Chondrocyte (in vitro differentiated cells): ENCODE measurements at regions not wholly inside any gene's neighbourhood (a gene's known extent, or its start where the extent isn't known, plus 50 kb on each side); places are given as distances from the start of the nearest gene placed in this dataset.
A peak's percentile ranks its signal among the peaks of the same experiment; 100 is the strongest.

ENCODE experiments used
- DNase-seq: peaks from one replicate; pipeline ENCODE4 v3.0.0; 2021; ENCODE audit warnings: mixed read lengths, low spot score
- H3K27ac Mint-ChIP-seq: one replicate; pipeline ENCODE4 v1.8.0; 2021; ENCODE audit warnings: mild to moderate bottlenecking, moderate library complexity, mixed read lengths; ENCODE audit not compliant: unreplicated experiment
- H3K27me3 Mint-ChIP-seq: 2 replicates; pipeline ENCODE4 v1.8.0; 2021; ENCODE audit warnings: low read depth, mixed read lengths
- H3K36me3 Mint-ChIP-seq: 2 replicates; pipeline ENCODE4 v1.8.0; 2021; ENCODE audit warnings: low read depth, mixed read lengths
- H3K4me1 Mint-ChIP-seq: 2 replicates; pipeline ENCODE4 v1.8.0; 2021; ENCODE audit warnings: low read depth, mild to moderate bottlenecking, mixed read lengths
- H3K4me3 Mint-ChIP-seq: one replicate; pipeline ENCODE4 v1.8.0; 2021; ENCODE audit warnings: mild to moderate bottlenecking, moderate library complexity, mixed read lengths; ENCODE audit not compliant: unreplicated experiment
- H3K9me3 Mint-ChIP-seq: 2 replicates; pipeline ENCODE4 v1.8.0; 2021; ENCODE audit warnings: low read depth, mixed read lengths
- CTCF ChIP-seq: fragments of 200-600 bp; sonication (generic); IDR thresholded peaks from 2 replicates; pipeline ENCODE4 v1.5.0; 2021; ENCODE audit warnings: antibody characterized with exemption, mild to moderate bottlenecking, moderate library complexity

GRCh38 chr5:125404056-125404455 is 657.6 kb upstream of the ZNF608 start:
- TF ChIP-seq CTCF, result no peak
- Mint-ChIP-seq H3K27me3 (no peaks in the 10 kb centered on the region), H3K4me3 (no peak overlapping the region), H3K36me3 (no peaks in the 10 kb centered on the region), H3K9me3 (peaks cover 9% of the 10 kb centered on the region), H3K27ac (no peak overlapping the region), H3K4me1 (peaks cover 9% of the 10 kb centered on the region)
- no peak for DNase-seq

GRCh38 chr5:125408448-125409233 is 662.2 kb upstream of the ZNF608 start:
- Mint-ChIP-seq H3K36me3 (no peaks in the 10 kb centered on the region), H3K9me3 (peaks cover 9% of the 10 kb centered on the region), H3K4me1 (peaks cover 55% of the 10 kb centered on the region), H3K27me3 (no peaks in the 10 kb centered on the region), H3K27ac (peak overlapping the region; percentile 99), H3K4me3 (no peak overlapping the region)
- no peak for TF ChIP-seq CTCF
- no peak for DNase-seq

- H3K9me3 Mint-ChIP-seq, result peaks cover 9% of the 10 kb centered on the region
- no peak for DNase-seq
- H3K4me3 Mint-ChIP-seq, result no peak overlapping the region
- TF ChIP-seq CTCF, result no peak
- peaks cover 60% of the 10 kb centered on the region for H3K4me1 Mint-ChIP-seq
- no peaks in the 10 kb centered on the region for H3K27me3 Mint-ChIP-seq
- peak overlapping the region; percentile 99 for H3K27ac Mint-ChIP-seq
- no peaks in the 10 kb centered on the region for H3K36me3 Mint-ChIP-seq
These were observed 662.9 kb upstream of the ZNF608 start for GRCh38 chr5:125409234-125409860.

- Mint-ChIP-seq H3K36me3 (no peaks in the 10 kb centered on the region), H3K9me3 (peaks cover 9% of the 10 kb centered on the region), H3K27me3 (no peaks in the 10 kb centered on the region), H3K27ac (peak overlapping the region; percentile 99), H3K4me1 (peaks cover 60% of the 10 kb centered on the region), H3K4me3 (no peak overlapping the region)
- TF ChIP-seq CTCF, result no peak
- DNase-seq, result no peak
These were observed 663.6 kb upstream of the ZNF608 start for GRCh38 chr5:125409861-125410536.

GRCh38 chr5:125410537-125411070 is 664.2 kb upstream of the ZNF608 start:
- H3K36me3 Mint-ChIP-seq, result no peaks in the 10 kb centered on the region
- H3K4me1 Mint-ChIP-seq, result peaks cover 60% of the 10 kb centered on the region
- no peak for TF ChIP-seq CTCF
- peak overlapping the region; percentile 99 for H3K27ac Mint-ChIP-seq
- no peaks in the 10 kb centered on the region for H3K27me3 Mint-ChIP-seq
- H3K9me3 Mint-ChIP-seq, result peaks cover 9% of the 10 kb centered on the region
- no peak for DNase-seq
- no peak overlapping the region for H3K4me3 Mint-ChIP-seq
